Mucosa of descending colon (tissue), 3 donors: ENCODE measurements at regions not wholly inside any gene's neighbourhood (a gene's known extent, or its start where the extent isn't known, plus 50 kb on each side); places are given as distances from the start of the nearest gene placed in this dataset.

Experiments
- ATAC-seq: fragments of 200-7000 bp; cut with Tn5 transposase; one replicate; pipeline ENCODE4 v1.9.1; 2020; ENCODE audit warnings: mild to moderate bottlenecking, moderate library complexity
- DNase-seq, 3 donors: peaks; one replicate each; pipeline ENCODE4 v3.0.0-alpha.2; 2020
- H3K36me3 ChIP-seq: fragments of 200-600 bp; one replicate; pipeline ENCODE4 v1.8.0; 2021; ENCODE audit warnings: low read depth, mild to moderate bottlenecking
- H3K4me1 ChIP-seq: fragments of 200-600 bp; one replicate; pipeline ENCODE4 v1.8.0; 2021; ENCODE audit warnings: low read depth, mild to moderate bottlenecking
- H3K4me3 ChIP-seq: fragments of 200-600 bp; one replicate; pipeline ENCODE4 v1.8.0; 2021; ENCODE audit warnings: mild to moderate bottlenecking
- H3K9me3 ChIP-seq: fragments of 200-600 bp; one replicate; pipeline ENCODE4 v1.8.0; 2021; ENCODE audit warnings: mild to moderate bottlenecking
- CTCF ChIP-seq: fragments of 200-600 bp; IDR thresholded peaks from one replicate; pipeline ENCODE4 v1.8.0; 2022; ENCODE audit warnings: antibody characterized with exemption, mild to moderate bottlenecking
- intact Hi-C, 2 donors: fragments of 100-400 bp; cut with DNase I in 1 of 2; cut with micrococcal nuclease in 1 of 2; formaldehyde crosslinking; loops; one replicate each; pipeline versions ENCODE4 v1.11.0 to v1.11.1; 2022; cut with DNase I, micrococcal nuclease
- donor health status: DM: no; HTN: no; CAD: no; lungs with moderate emphysema.
- donor health status: DM: no; HTN: no; CAD: no.
- donor health status: DM: no; HTN: yes; CAD: no.

- Histone ChIP-seq H3K9me3 (no peaks in the 10 kb centered on the region), H3K36me3 (no peaks in the 10 kb centered on the region), H3K4me3 (no peak overlapping the region), H3K4me1 (no peaks in the 10 kb centered on the region)
- ATAC-seq, result no peak
- DNase-seq, result no peak
- no peak for TF ChIP-seq CTCF
- intact Hi-C loops, result no loop called here
These were observed 735.3 kb upstream of the TENM3 start for GRCh38 chr4:181507938-181508337.

GRCh38 chr4:181508601-181509000, 734.6 kb upstream of the TENM3 start:
- DNase-seq (no peak), ATAC-seq (no peak)
- H3K4me1 ChIP-seq, result no peaks in the 10 kb centered on the region
- H3K36me3 ChIP-seq, result no peaks in the 10 kb centered on the region
- H3K9me3 ChIP-seq, result no peaks in the 10 kb centered on the region
- no peak overlapping the region for H3K4me3 ChIP-seq
- intact Hi-C loops, result no loop called here
- TF ChIP-seq CTCF, result no peak

- no peaks in the 10 kb centered on the region for H3K4me1 ChIP-seq
- no peaks in the 10 kb centered on the region for H3K9me3 ChIP-seq
- ATAC-seq, result no peak
- TF ChIP-seq CTCF, result no peak
- no peak overlapping the region for H3K4me3 ChIP-seq
- intact Hi-C loops, result no loop called here
- no peaks in the 10 kb centered on the region for H3K36me3 ChIP-seq
- no peak for DNase-seq
These were observed 734.1 kb upstream of the TENM3 start for GRCh38 chr4:181509073-181509472.

GRCh38 chr4:181517491-181517890, 725.7 kb upstream of the TENM3 start:
- Histone ChIP-seq H3K36me3 (no peaks in the 10 kb centered on the region), H3K4me1 (no peaks in the 10 kb centered on the region), H3K9me3 (no peaks in the 10 kb centered on the region), H3K4me3 (no peak overlapping the region)
- TF ChIP-seq CTCF, result no peak
- intact Hi-C loops, result no loop called here
- ATAC-seq, result no peak
- no peak for DNase-seq

- TF ChIP-seq CTCF, result no peak
- no peak for ATAC-seq
- no peaks in the 10 kb centered on the region for H3K4me1 ChIP-seq
- H3K36me3 ChIP-seq, result no peaks in the 10 kb centered on the region
- no peak overlapping the region for H3K4me3 ChIP-seq
- DNase-seq, result no peak
- H3K9me3 ChIP-seq, result no peaks in the 10 kb centered on the region
- intact Hi-C loops, result loop anchor here in 1 of 2 donors (10.0 kb wide), 1 partner anchor 216 kb away; no protein-coding TSS in a partner anchor
These were observed 722.4 kb upstream of the TENM3 start for GRCh38 chr4:181520790-181521189.

GRCh38 chr4:181523973-181524372, 719.2 kb upstream of the TENM3 start:
- Histone ChIP-seq H3K9me3 (no peaks in the 10 kb centered on the region), H3K4me3 (no peak overlapping the region), H3K36me3 (no peaks in the 10 kb centered on the region), H3K4me1 (no peaks in the 10 kb centered on the region)
- intact Hi-C loops, result loop anchor here in 1 of 2 donors (10.0 kb wide), 1 partner anchor 219 kb away; no protein-coding TSS in a partner anchor
- DNase-seq (no peak), ATAC-seq (no peak)
- TF ChIP-seq CTCF, result no peak
